ENCODE measurements at regions not wholly inside any gene's neighbourhood (a gene's known extent, or its start where the extent isn't known, plus 50 kb on each side); places are given as distances from the start of the nearest gene placed in this dataset.

- no peak for TF ChIP-seq CTCF (IDR thresholded peaks at IDR 0.05)
- no peak for TF ChIP-seq POLR2A (IDR thresholded peaks at IDR 0.05)
Measured at GRCh38 chr5:74061292-74061691, 435.3 kb downstream of the ARHGEF28 start.
